K562 (cell line): ENCODE measurements at regions not wholly inside any gene's neighbourhood (a gene's known extent, or its start where the extent isn't known, plus 50 kb on each side); places are given as distances from the start of the nearest gene placed in this dataset.

Source experiments
- ATAC-seq: fragments of 200-7000 bp; cut with Tn5 transposase; 3 replicates; pipeline ENCODE4 v1.9.1; 2020; ENCODE audit warnings: moderate library complexity
- BruUV-seq: library from RNA; stranded (reverse); fragments of 400-500 nt; replicated peaks from 2 replicates; lab custom pipeline; 2021; lab: Mats Ljungman, UMichigan
- CTCF ChIA-PET: fragments of 300-600 bp; formaldehyde crosslinking; extraction: SDS; loops from one replicate; lab custom pipeline; 2021; ENCODE audit warnings: low intra/inter-chr PET ratio; lab: Yijun Ruan, JAX
- POLR2A ChIA-PET: fragments of 300-600, 350-650 bp; sonication (Branson Sonifier 250); formaldehyde crosslinking; extraction: SDS; loops from one replicate; lab custom pipeline; 2021; ENCODE audit warnings: antibody characterized with exemption, inconsistent platforms; lab: Yijun Ruan, JAX
- DNase-seq, 4 experiments: peaks; one replicate each; pipeline versions ENCODE4 v3.0.0 to v3.0.0-alpha.2; 2011 to 2018; ENCODE audit warnings: low spot score in 3 of 4, mixed read lengths in 3 of 4; ENCODE audit errors: extremely low read depth in 1 of 4
- FAIRE-seq: peaks from 2 replicates; lab custom pipeline; 2011; peaks lifted over from hg19 to GRCh38; lab: Jason Lieb, UNC
- H2AFZ ChIP-seq: 2 replicates; pipeline ENCODE4 v1.6.0; 2011; ENCODE audit warnings: low read depth, low read length, control low read depth, inconsistent platforms
- H3K27ac ChIP-seq: fragments of 200-600 bp; 3 replicates; pipeline ENCODE4 v1.8.0; 2011; ENCODE audit warnings: low read depth, mild to moderate bottlenecking, control low read depth, inconsistent platforms, low read length, moderate library complexity, mixed read lengths; ENCODE audit errors: extremely low read depth
- H3K27me3 ChIP-seq, 2 experiments: fragments of 300-600 bp in 1 of 2; 2 replicates in 1 of 2; 3 replicates in 1 of 2; pipeline versions ENCODE4 v1.6.0 to v1.8.0; 2011; ENCODE audit warnings: inconsistent platforms in 2 of 2, low read length in 2 of 2, mild to moderate bottlenecking in 1 of 2, mixed read lengths in 1 of 2, moderate library complexity in 1 of 2; ENCODE audit not compliant: control insufficient read depth in 2 of 2, insufficient read depth in 2 of 2
- H3K36me3 ChIP-seq: fragments of 300-600 bp; 3 replicates; pipeline ENCODE4 v1.8.0; 2011; ENCODE audit warnings: mild to moderate bottlenecking, low read length, inconsistent platforms; ENCODE audit not compliant: control insufficient read depth, insufficient read depth
- H3K4me1 ChIP-seq, 2 experiments: fragments of 200-600 bp in 1 of 2; replicated peaks in 1 of 2; 2 replicates in 1 of 2; 3 replicates in 1 of 2; pipeline versions ENCODE4 v1.5.1 to v1.8.0; 2011; ENCODE audit warnings: inconsistent platforms in 2 of 2, low read length in 2 of 2, mild to moderate bottlenecking in 1 of 2, mixed read lengths in 1 of 2, moderate library complexity in 1 of 2; ENCODE audit not compliant: control insufficient read depth in 2 of 2, insufficient read depth in 2 of 2
- H3K4me2 ChIP-seq: 2 replicates; pipeline ENCODE4 v1.6.1; 2011; ENCODE audit warnings: low read length, control low read depth, inconsistent platforms, mixed read lengths; ENCODE audit not compliant: insufficient read depth
- H3K4me3 ChIP-seq: fragments of 200-600 bp; sonication (generic), shearing (Covaris generic); 2 replicates; pipeline ENCODE4 v1.5.1; 2016; ENCODE audit warnings: control low read depth, inconsistent platforms
- H3K79me2 ChIP-seq: fragments of 200-600 bp; 3 replicates; pipeline ENCODE4 v1.8.0; 2011; ENCODE audit warnings: low read length, inconsistent platforms; ENCODE audit not compliant: control insufficient read depth, insufficient read depth
- H3K9ac ChIP-seq, 2 experiments: 2 replicates each; pipeline versions ENCODE4 v1.6.0 to v1.6.1; 2011; ENCODE audit warnings: low read depth in 2 of 2, low read length in 2 of 2, control low read depth in 1 of 2, inconsistent platforms in 1 of 2, mild to moderate bottlenecking in 1 of 2, mixed read lengths in 1 of 2; ENCODE audit not compliant: insufficient read depth in 1 of 2
- H3K9me1 ChIP-seq: one replicate; pipeline ENCODE4 v1.6.0; 2011; ENCODE audit warnings: inconsistent platforms, mild to moderate bottlenecking, low read length, moderate library complexity; ENCODE audit not compliant: control insufficient read depth, insufficient read depth
- H3K9me3 ChIP-seq: replicated peaks from 2 replicates; pipeline ENCODE4 v1.5.1; 2011; ENCODE audit warnings: low read depth, low read length, inconsistent platforms; ENCODE audit not compliant: control insufficient read depth, insufficient read depth
- H4K20me1 ChIP-seq: replicated peaks from 2 replicates; pipeline ENCODE4 v1.6.1; 2011; ENCODE audit warnings: low read length, inconsistent platforms, mixed read lengths; ENCODE audit not compliant: control insufficient read depth, insufficient read depth
- CHCHD3 ChIP-seq: fragments of 250-450 bp; sonication (Bioruptor Pico); IDR thresholded peaks from 2 replicates; pipeline ENCODE4 v2.1.2; 2022; ENCODE audit warnings: mild to moderate bottlenecking
- EP300 ChIP-seq: IDR thresholded peaks from 2 replicates; pipeline ENCODE4 v1.6.1; 2012; ENCODE audit warnings: low read length, improper control_type of control experiment
- EP400 ChIP-seq: fragments of 450-650 bp; IDR thresholded peaks from 2 replicates; pipeline ENCODE4 v1.6.1; 2017; ENCODE audit warnings: antibody characterized with exemption, mild to moderate bottlenecking, moderate library complexity
- HOXB6 ChIP-seq: fragments of 250-450 bp; sonication (Bioruptor Pico); IDR thresholded peaks from 2 replicates; pipeline ENCODE4 v1.5.1; 2022; ENCODE audit warnings: mild to moderate bottlenecking, borderline replicate concordance
- MAFK ChIP-seq: IDR thresholded peaks from 2 replicates; pipeline ENCODE4 v1.6.1; 2011; ENCODE audit warnings: low read length, improper control_type of control experiment
- NR0B1 ChIP-seq: fragments of 450-650 bp; IDR thresholded peaks from one replicate; pipeline ENCODE4 v1.6.1; 2018; ENCODE audit warnings: mild to moderate bottlenecking, moderate library complexity; ENCODE audit not compliant: partially characterized antibody
- NR2C1 ChIP-seq, 2 experiments: fragments of 450-650 bp; IDR thresholded peaks; 2 replicates each; pipeline ENCODE4 v1.6.1; 2017; ENCODE audit warnings: mild to moderate bottlenecking in 2 of 2, antibody characterized with exemption in 1 of 2, inconsistent platforms in 1 of 2, missing compliant biosample characterization in 1 of 2, missing genetic modification characterization in 1 of 2
- STAT6 ChIP-seq: sonication (generic); formaldehyde crosslinking; IDR thresholded peaks from 2 replicates; pipeline ENCODE4 v1.8.1; 2023; ENCODE audit warnings: mild to moderate bottlenecking, missing genetic modification reagents
- TEAD1 ChIP-seq, 2 experiments: fragments of 450-650 bp in 1 of 2; sonication (generic) in 1 of 2; formaldehyde crosslinking; IDR thresholded peaks; 2 replicates each; pipeline versions ENCODE4 v1.4.0 to v1.8.0; 2020 to 2022; ENCODE audit warnings: mild to moderate bottlenecking in 2 of 2, missing genetic modification reagents in 1 of 2
- TSHZ1 ChIP-seq: fragments of 250-450 bp; sonication (Bioruptor Pico); IDR thresholded peaks from 2 replicates; pipeline ENCODE4 v1.4.0; 2020; ENCODE audit warnings: mild to moderate bottlenecking, moderate library complexity
- ZNF143 ChIP-seq: sonication (generic); formaldehyde crosslinking; IDR thresholded peaks from 2 replicates; pipeline ENCODE4 v1.9.0; 2022; ENCODE audit warnings: mild to moderate bottlenecking, missing genetic modification reagents
- WGBS: fragments of 100-300 bp; shearing (Covaris generic); methylation state at CpG from one replicate; pipeline ENCODE4 v1.1.6; 2016; ENCODE audit warnings: low coverage, mixed read lengths; ENCODE audit not compliant: insufficient coverage; ENCODE audit errors: missing lambda C conversion rate; 5-methylcytosine and 5-hydroxymethylcytosine counted together
- in situ Hi-C: fragments of 300-500 bp; cut with MboI; formaldehyde crosslinking; loops from 4 replicates; pipeline ENCODE4 v1.15.0; 2018; ENCODE audit warnings: inconsistent platforms, mixed read lengths
- intact Hi-C: fragments of 100-400 bp; cut with micrococcal nuclease; formaldehyde crosslinking; loops from 2 replicates; pipeline ENCODE4 v1.14.2; 2022
- TF ChIP-seq, protein P1 (sequence below): fragments of 450-650 bp; IDR thresholded peaks from 2 replicates; pipeline ENCODE4 v1.6.1; 2016; ENCODE audit warnings: mild to moderate bottlenecking

- no peak for TF ChIP-seq EP300
- no peak for TF ChIP-seq TEAD1 (CRISPR knock-in tag; IDR thresholded peaks at IDR 0.05)
- TF ChIP-seq, protein P1, sequence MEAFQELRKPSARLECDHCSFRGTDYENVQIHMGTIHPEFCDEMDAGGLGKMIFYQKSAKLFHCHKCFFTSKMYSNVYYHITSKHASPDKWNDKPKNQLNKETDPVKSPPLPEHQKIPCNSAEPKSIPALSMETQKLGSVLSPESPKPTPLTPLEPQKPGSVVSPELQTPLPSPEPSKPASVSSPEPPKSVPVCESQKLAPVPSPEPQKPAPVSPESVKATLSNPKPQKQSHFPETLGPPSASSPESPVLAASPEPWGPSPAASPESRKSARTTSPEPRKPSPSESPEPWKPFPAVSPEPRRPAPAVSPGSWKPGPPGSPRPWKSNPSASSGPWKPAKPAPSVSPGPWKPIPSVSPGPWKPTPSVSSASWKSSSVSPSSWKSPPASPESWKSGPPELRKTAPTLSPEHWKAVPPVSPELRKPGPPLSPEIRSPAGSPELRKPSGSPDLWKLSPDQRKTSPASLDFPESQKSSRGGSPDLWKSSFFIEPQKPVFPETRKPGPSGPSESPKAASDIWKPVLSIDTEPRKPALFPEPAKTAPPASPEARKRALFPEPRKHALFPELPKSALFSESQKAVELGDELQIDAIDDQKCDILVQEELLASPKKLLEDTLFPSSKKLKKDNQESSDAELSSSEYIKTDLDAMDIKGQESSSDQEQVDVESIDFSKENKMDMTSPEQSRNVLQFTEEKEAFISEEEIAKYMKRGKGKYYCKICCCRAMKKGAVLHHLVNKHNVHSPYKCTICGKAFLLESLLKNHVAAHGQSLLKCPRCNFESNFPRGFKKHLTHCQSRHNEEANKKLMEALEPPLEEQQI, result no peak
- no peak for TF ChIP-seq STAT6 (CRISPR knock-in tag)
- TF ChIP-seq CHCHD3 (CRISPR knock-in tag), result no peak
Measured at GRCh38 chr4:55238407-55238806, 107.6 kb upstream of the SRD5A3 start (continued).

GRCh38 chr4:55241461-55241860, 104.6 kb upstream of the SRD5A3 start:
- Histone ChIP-seq H3K9me1 (no peaks in the 10 kb centered on the region), H3K4me2 (no peak overlapping the region), H2AFZ (no peak overlapping the region), H3K4me3 (no peak overlapping the region), H3K36me3 (no peaks in the 10 kb centered on the region), H3K79me2 (no peaks in the 10 kb centered on the region), H3K4me1 (no peaks in the 10 kb centered on the region), H3K27me3 (no peaks in the 10 kb centered on the region), H3K9me3 (no peaks in the 10 kb centered on the region), H3K27ac (no peak overlapping the region), H4K20me1 (no peaks in the 10 kb centered on the region), H3K9ac (no peak overlapping the region)
- CTCF ChIA-PET, result no interaction called here
- under 1% methylated on average over 14 of the region's 14 CpGs for WGBS
- DNase-seq (no peak), ATAC-seq (no peak), FAIRE-seq (no peak)
- intact Hi-C loops (no loop called here), in situ Hi-C loops (no loop called here)
- POLR2A ChIA-PET, result no interaction called here
- BruUV-seq, result no TSS peak
- TF ChIP-seq ZNF143, result no peak
- TF ChIP-seq TSHZ1 (CRISPR knock-in tag), result no peak
- no peak for TF ChIP-seq HOXB6
- TF ChIP-seq MAFK, result no peak
- no peak for TF ChIP-seq EP400
- no peak for TF ChIP-seq NR0B1
- TF ChIP-seq NR2C1 (IDR thresholded peaks at IDR 0.05), result no peak
- no peak for TF ChIP-seq NR2C1 (tag; IDR thresholded peaks at IDR 0.05)
